Duodenal mucosa (tissue), 2 donors: ENCODE measurements at regions not wholly inside any gene's neighbourhood (a gene's known extent, or its start where the extent isn't known, plus 50 kb on each side); places are given as distances from the start of the nearest gene placed in this dataset.
"Not testable (repeated sequence)": the region's sequence is repeated elsewhere in the genome, so short reads cannot be mapped to it uniquely, and the experiment has no call there.

ENCODE experiments used
- H3K27ac ChIP-seq: one replicate; pipeline ENCODE4 v1.7.0; 2013; ENCODE audit warnings: low read depth, low read length
- H3K27me3 ChIP-seq, 2 donors: one replicate each; pipeline ENCODE4 v1.7.0; 2013; ENCODE audit warnings: low read length in 2 of 2, control low read depth in 1 of 2; ENCODE audit not compliant: insufficient read depth in 2 of 2, control insufficient read depth in 1 of 2
- H3K36me3 ChIP-seq, 2 donors: one replicate each; pipeline ENCODE4 v1.7.0; 2013; ENCODE audit warnings: low read length in 2 of 2, control low read depth in 1 of 2; ENCODE audit not compliant: insufficient read depth in 2 of 2, control insufficient read depth in 1 of 2
- H3K4me1 ChIP-seq, 2 donors: one replicate each; pipeline ENCODE4 v1.7.0; 2013; ENCODE audit warnings: low read length in 2 of 2, control low read depth in 1 of 2; ENCODE audit not compliant: insufficient read depth in 2 of 2, control insufficient read depth in 1 of 2
- H3K4me3 ChIP-seq, 2 donors: one replicate each; pipeline ENCODE4 v1.7.0; 2013; ENCODE audit warnings: low read length in 2 of 2, low read depth in 1 of 2
- H3K9ac ChIP-seq, 2 donors: one replicate each; pipeline ENCODE4 v1.7.0; 2013; ENCODE audit warnings: low read length in 2 of 2, low read depth in 1 of 2
- H3K9me3 ChIP-seq, 2 donors: one replicate each; pipeline ENCODE4 v1.7.0; 2013; ENCODE audit warnings: low read length in 2 of 2, control low read depth in 1 of 2; ENCODE audit not compliant: control insufficient read depth in 1 of 2

- no peaks in the 10 kb centered on the region for H3K4me1 ChIP-seq
- H3K36me3 ChIP-seq, result no peaks in the 10 kb centered on the region
- H3K9ac ChIP-seq, result no peak overlapping the region
- no peaks in the 10 kb centered on the region for H3K9me3 ChIP-seq
- no peaks in the 10 kb centered on the region for H3K27me3 ChIP-seq
- no peak overlapping the region for H3K4me3 ChIP-seq
- no peak overlapping the region for H3K27ac ChIP-seq
Observed at GRCh38 chr12:27133022-27133590, 50.7 kb upstream of the C12orf71 start.

DNA sequence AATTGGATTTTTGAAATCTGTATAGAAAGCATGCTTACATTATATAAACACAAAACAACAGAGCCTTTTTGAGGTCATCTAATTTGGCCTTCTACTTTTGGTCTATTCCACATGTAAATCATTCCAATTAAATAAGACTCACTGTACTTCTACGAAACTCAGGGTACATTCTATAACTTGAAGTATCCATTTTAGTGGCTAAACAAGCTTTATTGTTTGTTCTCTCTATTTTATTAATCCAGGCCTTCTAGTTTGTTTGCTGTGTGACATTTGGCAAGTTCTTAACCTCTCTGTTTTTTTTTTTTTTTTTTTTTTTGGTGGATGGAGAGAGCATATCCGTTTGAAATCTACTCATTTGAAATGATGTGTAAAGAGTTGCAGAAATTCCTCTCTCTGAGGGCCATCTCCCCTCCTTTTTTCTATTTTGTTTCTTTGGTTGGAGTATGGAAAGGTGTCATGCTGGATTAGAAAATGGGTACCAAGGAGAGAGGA lies 58.1 kb upstream of the C12orf71 start:
- Histone ChIP-seq H3K27ac (no peak overlapping the region), H3K9me3 (no peaks in the 10 kb centered on the region), H3K4me1 (no peaks in the 10 kb centered on the region), H3K4me3 (no peak overlapping the region), H3K36me3 (no peaks in the 10 kb centered on the region), H3K27me3 (no peaks in the 10 kb centered on the region), H3K9ac (no peak overlapping the region)

DNA sequence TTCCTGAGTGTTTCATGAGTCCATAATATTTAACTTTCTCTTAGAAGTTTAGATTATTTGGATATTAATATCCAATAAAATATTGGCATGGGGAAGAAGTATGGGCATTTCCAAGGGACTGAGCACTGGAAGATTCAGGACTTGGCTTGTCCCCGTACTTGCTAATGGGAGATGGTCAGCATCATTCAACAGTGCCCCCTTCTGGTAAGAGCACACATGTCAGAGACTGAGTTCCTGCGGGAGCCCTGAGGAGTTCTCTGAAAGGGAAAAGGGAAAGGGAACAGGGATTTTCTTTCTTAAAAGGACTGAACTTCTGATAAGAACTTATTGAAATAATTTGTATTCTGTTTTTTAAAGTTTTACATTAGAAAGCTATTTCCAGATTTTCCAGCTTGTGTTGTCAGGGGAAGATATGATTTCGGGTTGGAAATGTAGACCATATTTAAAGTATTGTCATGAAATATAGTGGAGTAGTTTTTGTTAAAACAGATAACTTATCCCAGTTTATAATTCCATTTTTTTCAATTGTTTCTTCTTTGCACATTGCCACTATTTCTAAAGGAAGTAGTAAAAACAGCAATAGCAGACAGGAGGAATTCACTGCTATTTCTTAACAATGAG lies 59.8 kb upstream of the C12orf71 start:
- no peaks in the 10 kb centered on the region for H3K27me3 ChIP-seq
- H3K36me3 ChIP-seq, result no peaks in the 10 kb centered on the region
- no peaks in the 10 kb centered on the region for H3K4me1 ChIP-seq
- H3K9ac ChIP-seq, result no peak overlapping the region
- no peaks in the 10 kb centered on the region for H3K9me3 ChIP-seq
- no peak overlapping the region for H3K4me3 ChIP-seq
- H3K27ac ChIP-seq, result no peak overlapping the region

DNA sequence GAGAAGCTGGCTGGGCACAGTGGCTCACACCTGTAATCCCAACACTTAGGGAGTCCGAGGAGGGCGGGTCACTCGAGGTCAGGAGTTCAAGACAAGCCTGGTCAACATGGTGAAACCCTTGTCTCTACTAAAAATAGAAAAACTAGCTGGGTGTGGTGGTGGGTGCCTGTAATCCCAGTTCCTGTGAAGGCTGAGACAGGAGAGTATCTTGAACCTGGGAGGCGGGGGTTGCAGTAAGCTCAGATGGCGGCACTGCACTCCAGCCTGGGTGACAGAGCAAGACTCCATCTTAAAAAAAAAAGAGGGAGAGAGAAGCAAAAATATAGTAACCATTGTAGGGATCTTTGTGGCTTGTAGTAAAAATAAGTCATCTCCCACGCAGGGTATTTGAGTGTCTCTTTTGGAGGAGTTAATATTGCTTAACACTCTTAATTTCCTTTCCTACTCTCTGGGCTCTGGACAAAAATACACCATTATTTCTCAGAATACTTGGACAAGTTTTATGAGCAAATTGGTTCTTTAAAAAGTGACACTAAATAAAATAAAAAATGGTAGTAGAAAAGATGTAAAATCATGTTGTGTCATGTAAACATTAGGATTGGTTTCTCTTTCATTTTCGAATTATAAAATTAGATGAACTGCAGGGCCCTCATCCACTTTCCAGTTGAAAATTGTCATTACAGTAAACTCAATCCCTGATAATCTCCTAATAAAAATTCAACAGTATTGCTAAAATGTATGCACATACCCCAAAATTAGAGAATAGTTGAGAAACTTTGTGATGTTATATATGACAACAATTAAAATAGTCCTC lies 61.1 kb upstream of the C12orf71 start:
- H3K4me1 ChIP-seq, result no peaks in the 10 kb centered on the region
- no peak overlapping the region for H3K4me3 ChIP-seq
- no peak overlapping the region for H3K9ac ChIP-seq
- no peaks in the 10 kb centered on the region for H3K9me3 ChIP-seq
- H3K27me3 ChIP-seq, result no peaks in the 10 kb centered on the region
- no peaks in the 10 kb centered on the region for H3K36me3 ChIP-seq
- H3K27ac ChIP-seq, result no peak overlapping the region

GRCh38 chr12:27145725-27146124 lies 63.3 kb upstream of the C12orf71 start:
- not testable (repeated sequence) for H3K9me3 ChIP-seq, H3K4me1 ChIP-seq, H3K4me3 ChIP-seq, H3K27me3 ChIP-seq, H3K36me3 ChIP-seq, H3K9ac ChIP-seq, H3K27ac ChIP-seq

- no peaks in the 10 kb centered on the region for H3K4me1 ChIP-seq
- no peak overlapping the region for H3K9ac ChIP-seq
- no peak overlapping the region for H3K27ac ChIP-seq
- no peak overlapping the region for H3K4me3 ChIP-seq
- H3K36me3 ChIP-seq, result no peaks in the 10 kb centered on the region
- H3K27me3 ChIP-seq, result no peaks in the 10 kb centered on the region
- no peaks in the 10 kb centered on the region for H3K9me3 ChIP-seq
Observed at GRCh38 chr12:27148373-27148772, 66.0 kb upstream of the C12orf71 start.

DNA sequence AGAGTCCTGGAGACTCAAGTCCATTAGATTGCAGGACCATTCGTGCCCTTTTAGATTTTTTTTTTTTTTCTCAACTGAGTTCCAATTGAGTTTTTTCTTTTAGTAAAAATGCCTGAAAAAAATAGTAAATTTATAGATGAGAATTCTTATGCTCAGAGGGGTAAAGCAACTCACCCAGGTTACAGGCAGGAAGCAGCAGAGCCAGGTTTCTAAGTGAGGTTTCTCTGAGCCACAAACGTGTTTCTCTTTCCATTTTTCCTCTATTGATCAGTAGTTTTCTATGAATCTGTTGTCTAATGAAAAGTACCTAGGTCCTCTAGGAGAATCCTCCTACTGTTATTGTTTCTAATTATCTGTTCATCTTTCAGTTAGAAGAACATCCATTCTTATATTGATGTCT lies 66.4 kb upstream of the C12orf71 start:
- no peaks in the 10 kb centered on the region for H3K36me3 ChIP-seq
- no peak overlapping the region for H3K9ac ChIP-seq

GRCh38 chr12:27151479-27151878 lies 69.1 kb upstream of the C12orf71 start:
- Histone ChIP-seq H3K4me1 (no peaks in the 10 kb centered on the region), H3K27ac (no peak overlapping the region), H3K9me3 (no peaks in the 10 kb centered on the region), H3K9ac (no peak overlapping the region), H3K27me3 (no peaks in the 10 kb centered on the region), H3K36me3 (no peaks in the 10 kb centered on the region), H3K4me3 (no peak overlapping the region)

More for the DNA sequence above, 66.4 kb upstream of the C12orf71 start:
- Histone ChIP-seq H3K9me3 (no peaks in the 10 kb centered on the region), H3K4me3 (no peak overlapping the region), H3K27me3 (no peaks in the 10 kb centered on the region), H3K4me1 (no peaks in the 10 kb centered on the region), H3K27ac (no peak overlapping the region)

GRCh38 chr12:27158297-27158696 lies 75.9 kb upstream of the C12orf71 start:
- Histone ChIP-seq H3K4me3 (no peak overlapping the region), H3K27ac (no peak overlapping the region), H3K36me3 (no peaks in the 10 kb centered on the region), H3K9ac (no peak overlapping the region), H3K27me3 (no peaks in the 10 kb centered on the region), H3K9me3 (no peaks in the 10 kb centered on the region), H3K4me1 (no peaks in the 10 kb centered on the region)

GRCh38 chr12:27161458-27162228 lies 79.3 kb upstream of the C12orf71 start:
- no peak overlapping the region for H3K27ac ChIP-seq
- H3K27me3 ChIP-seq, result no peaks in the 10 kb centered on the region
- no peaks in the 10 kb centered on the region for H3K36me3 ChIP-seq
- no peaks in the 10 kb centered on the region for H3K4me1 ChIP-seq
- no peaks in the 10 kb centered on the region for H3K9me3 ChIP-seq
- no peak overlapping the region for H3K9ac ChIP-seq
- H3K4me3 ChIP-seq, result no peak overlapping the region
